Hippocampal formation (tissue), 2 donors: ENCODE measurements at regions not wholly inside any gene's neighbourhood (a gene's known extent, or its start where the extent isn't known, plus 50 kb on each side); places are given as distances from the start of the nearest gene placed in this dataset.

ENCODE experiments used
- DNase-seq, 2 donors: peaks; one replicate each; lab custom pipeline; 2025; lab: John Stamatoyannopoulos, UW

DNA sequence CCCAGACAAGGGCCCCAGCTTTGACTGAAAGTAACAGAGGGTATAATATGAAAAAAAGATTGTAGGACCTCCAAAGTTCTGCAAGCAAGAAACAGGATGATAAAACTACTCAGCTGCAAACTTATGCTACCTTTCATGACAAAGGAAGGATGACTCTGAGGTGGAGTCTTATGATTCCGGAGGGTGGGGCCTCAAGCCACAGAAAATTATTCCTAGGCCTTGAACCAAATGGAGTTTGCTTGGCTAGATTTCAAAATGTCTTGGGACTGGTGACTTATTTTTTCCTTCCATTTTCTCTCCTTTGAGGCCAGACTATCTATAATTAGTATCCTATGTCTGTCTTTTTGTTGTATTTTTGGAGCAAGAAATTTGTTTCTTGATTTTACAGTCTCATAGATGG lies 336.4 kb downstream of the LRIG3 start:
- DNase-seq: no peak

DNA sequence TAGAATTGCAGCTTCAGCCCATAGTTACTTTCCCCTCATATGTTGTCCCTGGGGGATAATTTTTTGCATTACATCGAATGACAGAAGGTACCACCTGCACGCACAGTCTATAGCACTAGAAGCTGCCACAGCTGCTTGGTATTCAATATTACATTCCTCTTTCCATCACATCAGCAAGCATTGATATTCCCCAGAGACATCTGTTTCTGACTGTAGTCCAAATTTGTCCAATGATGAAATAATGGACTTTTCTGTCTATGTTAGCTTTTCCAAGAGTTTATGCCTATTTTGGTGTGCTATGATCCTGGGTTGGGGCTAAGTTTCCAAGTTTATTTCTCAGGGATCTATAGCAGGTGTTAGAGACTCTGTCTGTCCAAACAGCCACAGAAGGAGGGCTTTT lies 335.4 kb downstream of the LRIG3 start:
- no peak for DNase-seq

DNA sequence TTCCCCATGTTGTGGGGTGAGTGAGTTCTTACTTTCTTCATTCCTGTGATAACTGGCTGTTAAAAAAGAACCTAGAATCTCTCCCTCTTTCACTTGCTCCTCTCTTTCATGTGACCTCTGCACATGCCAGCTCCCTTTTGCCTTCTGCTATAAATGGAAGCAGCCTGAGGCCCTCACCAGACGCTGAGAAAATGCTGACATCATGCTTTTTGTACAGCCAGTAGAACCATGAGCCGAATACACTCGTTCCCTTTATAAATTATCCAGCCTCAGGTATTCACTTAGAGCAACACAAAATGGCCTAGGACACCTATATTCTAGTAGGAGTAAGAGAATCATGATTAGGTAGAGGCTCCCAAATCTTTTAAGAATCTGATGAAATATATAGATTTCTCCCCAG lies 333.5 kb downstream of the LRIG3 start:
- no peak for DNase-seq

DNA sequence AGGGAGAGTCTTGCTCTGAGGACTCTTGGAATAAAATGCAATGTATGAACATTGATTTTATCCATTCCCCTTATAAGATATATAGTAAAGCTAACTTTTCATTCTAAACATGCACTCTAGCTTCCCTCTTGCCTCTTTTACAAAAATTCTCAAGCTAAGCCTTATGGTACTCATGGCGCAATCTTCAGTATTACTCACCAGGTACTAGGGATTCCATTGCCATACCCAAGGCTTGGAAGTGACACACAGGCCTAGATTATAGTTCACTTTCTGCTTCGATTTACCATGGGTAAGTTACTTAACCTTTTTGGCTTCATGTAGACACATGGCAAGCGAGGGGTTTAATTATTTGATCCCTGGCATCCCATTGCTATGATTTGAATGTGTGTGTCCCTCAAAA lies 331.5 kb downstream of the LRIG3 start:
- DNase-seq: no peak

DNA sequence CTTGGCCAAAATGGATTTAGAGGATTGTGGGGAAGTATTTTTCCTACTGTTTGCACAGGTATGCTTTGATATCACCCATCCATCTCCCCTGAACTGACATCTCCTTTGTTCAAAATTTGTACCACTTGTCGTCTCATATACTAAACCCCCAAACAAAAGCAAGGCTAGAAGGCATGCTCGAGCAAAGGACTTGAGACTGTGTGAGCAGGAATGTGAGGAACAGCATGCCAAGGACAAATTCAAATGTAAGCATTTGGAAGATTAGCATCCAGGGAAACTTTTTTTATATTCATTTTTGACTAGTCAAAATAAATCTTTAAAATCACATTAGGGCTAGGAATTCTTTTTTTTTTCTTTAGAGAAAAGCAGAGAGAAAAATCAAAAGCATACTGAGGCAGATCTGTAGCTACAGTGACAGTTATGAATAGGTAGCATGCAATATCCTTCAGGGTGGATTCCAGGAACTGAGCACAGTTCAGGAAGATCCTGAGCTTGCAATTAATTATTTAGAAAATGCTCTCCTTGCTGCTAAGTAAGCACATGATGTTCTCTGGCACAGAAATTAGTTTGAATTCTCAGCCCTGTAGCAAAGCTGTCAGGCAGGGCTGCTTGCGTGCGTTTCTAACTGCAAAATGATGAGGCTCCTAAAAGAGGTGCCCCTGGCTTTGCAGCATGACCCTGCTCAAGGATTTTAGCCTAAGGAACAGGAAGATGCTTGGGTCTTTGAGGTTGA lies 327.7 kb downstream of the LRIG3 start:
- DNase-seq: no peak

DNA sequence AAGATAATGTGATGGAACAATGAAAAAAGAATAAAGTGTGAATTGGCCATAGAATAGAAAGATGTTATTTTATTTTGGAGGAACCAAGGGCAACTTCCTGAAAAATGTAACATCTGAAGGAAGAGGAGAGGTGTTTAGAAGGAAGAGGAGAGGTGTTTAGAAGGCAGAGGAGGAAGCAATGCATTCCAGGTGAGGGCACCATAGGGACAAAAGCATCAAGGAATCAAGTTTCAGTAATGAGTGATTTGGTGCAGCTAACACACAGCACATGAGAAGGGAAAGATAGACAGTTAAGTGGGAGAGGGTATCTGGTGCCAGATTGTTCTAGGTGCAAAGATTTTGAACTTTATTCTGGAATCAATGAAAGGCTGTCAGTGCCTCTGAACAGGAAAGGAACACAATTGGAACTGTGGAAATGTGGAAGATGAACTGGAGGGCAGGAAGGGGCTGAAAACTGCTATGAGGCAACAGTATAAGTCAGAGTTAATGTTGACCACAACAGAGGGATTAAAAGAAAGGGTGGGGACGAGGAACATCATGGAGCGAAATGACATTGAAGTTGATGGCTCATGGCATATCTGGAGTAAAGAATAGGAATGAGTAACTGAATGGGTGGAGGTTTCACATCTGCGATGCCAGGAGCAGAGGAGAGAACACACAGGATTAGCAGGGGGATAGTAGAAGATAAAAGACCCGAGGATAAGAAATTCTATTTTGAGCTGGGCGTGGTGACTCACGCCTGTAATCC lies 326.6 kb downstream of the LRIG3 start:
- no peak for DNase-seq

DNA sequence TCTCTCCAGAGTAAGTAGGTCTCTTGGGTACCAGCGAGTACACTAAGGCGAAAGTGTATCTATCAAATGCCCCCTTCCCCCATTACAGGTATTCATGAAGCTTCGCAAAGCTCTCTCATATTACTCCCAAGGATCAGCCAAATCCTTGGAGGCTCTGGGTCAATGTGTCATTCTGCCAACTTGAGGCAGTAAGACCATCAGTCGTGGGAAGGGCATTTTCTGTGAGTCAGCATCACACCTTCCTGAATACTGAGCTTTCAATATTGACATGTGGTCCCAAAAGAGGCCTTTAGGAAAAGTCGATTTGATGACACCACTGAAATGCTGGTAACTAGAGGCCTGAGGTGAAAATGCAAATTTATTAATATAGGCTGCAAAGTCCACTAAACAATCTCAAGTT lies 323.9 kb downstream of the LRIG3 start:
- no peak for DNase-seq

DNA sequence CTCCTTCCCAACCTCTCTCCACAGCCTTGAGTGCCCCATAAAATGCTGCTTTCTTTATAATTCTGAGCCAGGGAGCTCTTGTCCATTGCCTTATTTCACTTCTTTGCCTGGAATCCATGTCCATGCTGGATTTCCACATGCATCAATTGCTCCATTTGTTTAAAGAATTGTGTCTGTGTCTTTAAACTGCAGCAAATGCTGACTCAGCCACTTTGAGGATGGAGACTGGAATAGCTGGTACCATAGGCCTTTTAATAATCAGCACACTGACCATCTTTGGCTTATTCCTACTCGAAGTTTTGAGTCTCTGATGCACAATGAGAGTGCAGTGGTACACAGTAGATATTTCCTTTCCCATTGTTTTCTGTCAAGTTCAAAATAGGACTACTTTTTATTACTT lies 318.8 kb downstream of the LRIG3 start:
- no peak for DNase-seq

DNA sequence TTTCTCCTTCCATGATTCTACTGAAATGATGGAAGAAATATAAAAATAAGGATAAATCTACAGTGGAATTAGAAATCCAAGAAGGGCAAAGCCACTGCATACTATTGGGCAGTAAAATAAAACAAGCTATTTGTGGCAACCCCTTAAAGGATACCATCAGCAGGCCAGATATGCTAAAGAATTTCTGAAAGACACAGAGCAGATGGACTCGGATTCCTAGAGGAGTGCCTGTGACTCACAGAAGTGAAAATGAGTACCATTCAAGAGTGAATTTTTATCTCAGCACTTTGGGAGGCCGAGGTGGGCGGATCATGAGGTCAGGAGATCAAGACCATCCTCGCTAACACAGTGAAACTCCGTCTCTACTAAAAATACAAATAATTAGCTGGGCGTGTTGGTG lies 318.1 kb downstream of the LRIG3 start:
- no peak for DNase-seq

DNA sequence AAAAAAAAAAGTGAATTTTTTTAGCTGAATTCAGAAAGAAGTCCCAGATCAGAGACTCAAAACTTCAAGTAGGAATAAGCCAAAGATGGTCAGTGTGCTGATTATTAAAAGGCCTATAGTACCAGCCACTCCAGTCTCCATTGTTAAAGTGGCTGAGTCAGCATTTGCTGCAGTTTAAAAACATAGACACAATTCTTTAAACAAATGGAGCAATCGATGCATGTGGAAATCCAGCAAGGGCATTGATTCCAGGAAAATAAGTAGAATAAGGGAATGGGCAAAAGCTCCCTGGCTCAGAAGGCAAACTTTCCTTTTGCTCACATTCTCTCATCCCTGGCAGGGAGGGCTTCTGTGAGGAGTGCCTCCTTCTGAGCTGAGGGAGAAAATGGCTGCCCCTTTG lies 317.6 kb downstream of the LRIG3 start:
- DNase-seq: no peak

DNA sequence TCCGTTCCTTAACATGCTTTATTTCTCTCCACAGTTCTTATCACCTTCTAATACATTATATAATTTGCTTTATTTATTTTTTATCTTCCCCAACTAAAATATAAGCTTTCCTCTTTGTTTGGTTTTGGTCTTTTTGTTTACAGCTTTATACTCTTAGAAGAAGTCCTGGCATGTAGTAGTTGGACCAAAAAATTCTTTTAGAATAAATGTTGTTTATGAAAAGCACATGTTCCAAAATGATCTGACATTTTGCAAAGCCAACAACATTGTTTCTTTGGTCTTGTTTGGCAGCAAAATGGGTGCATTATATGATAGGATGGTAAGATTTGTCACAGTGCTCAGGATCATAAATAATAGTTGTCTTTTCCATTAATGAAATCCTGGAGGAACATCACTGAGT lies 312.5 kb downstream of the LRIG3 start:
- DNase-seq: no peak

DNA sequence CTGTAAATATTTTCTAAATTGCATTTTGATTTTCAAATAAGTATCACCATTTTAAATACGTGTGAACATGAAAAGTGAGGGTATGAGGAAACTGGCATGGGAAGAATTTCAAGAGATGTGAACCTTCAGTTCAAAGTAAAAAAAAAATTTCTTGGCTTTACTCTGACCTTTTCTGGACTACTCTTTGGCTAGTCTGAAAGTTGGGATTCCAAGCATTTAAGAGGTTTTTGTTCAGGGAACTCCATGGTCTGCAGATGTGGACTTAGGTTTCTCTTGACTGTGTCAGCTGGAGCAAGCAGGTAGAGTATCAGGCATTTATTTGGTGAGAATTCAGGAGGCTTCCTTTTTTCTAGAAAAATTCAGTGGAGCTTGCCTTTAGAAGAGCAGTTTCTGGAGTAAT lies 311.6 kb downstream of the LRIG3 start:
- DNase-seq: no peak

DNA sequence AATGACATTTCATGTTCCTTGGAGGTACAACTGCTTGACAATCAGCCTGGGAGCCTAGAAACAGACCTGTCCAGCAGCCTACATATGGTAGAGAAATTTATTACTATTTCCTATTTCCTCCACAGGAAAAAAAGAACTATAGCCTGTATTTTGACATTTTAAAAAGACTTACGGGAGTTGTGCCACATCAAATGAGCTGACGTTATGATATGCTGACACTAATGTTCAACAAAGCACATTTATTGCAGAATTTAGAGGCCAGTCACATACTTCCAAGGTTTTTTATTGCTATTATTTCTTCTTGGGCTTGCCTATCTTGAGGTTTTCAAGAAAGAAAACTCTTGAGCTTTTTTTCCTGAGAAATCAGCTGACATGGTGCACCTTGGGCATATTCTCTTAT lies 305.3 kb downstream of the LRIG3 start:
- no peak for DNase-seq

DNA sequence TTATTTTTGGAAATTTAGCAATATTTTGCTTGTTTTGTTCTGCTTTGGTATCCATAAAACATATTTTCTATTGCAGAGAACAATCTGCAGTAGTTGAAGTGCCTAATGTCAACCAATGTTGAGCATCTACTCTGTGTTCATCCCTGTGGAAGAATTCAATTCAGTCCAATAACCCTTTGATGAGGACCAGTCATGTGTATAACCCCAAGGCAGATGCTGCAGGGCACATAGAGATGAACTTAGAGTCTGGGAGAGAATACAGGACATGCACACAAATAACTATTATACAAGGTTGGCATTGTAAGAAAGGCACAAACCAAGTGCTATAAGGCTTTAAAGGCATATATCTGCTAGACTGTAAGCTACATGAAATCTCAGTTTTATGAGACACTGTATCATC lies 304.7 kb downstream of the LRIG3 start:
- DNase-seq: no peak

DNA sequence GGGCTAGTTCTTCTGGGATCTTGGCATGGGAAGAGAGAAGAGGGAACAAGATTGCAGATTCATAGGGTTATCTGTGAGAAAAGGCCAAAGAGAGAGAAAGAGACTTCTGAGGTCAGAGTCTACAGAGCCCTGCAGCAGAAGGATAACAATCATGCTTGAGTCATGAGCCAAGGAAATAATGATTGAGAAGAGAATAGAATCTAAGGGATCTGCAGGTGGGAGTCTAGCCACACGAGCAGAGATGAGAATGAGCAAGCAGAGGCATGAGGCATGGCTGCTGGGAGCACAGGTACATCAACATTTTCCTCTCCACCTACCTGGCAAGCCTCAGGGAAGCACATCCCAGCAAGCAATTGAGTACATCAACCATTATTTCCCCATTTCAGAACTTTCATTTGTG lies 303.7 kb downstream of the LRIG3 start:
- DNase-seq: no peak

DNA sequence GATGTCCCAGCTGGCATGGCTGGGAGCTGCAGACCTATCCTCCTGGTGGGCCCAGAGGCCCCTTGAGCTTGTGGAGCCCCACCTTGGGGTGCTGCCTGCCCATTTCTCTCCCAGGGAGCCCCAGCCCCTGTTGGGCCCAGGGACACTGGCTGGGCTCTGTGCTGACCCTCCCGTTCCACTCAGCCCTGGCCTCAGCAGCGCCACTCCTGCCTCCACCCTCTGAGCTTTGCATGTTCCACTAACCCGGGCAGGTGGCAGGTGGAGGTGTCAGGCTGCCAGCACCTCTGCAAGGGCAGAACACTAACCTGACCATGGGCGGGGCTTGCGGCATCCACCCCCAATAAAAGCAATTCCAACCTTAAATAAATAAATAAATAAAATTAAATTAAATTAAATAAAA lies 299.2 kb downstream of the LRIG3 start:
- no peak for DNase-seq

DNA sequence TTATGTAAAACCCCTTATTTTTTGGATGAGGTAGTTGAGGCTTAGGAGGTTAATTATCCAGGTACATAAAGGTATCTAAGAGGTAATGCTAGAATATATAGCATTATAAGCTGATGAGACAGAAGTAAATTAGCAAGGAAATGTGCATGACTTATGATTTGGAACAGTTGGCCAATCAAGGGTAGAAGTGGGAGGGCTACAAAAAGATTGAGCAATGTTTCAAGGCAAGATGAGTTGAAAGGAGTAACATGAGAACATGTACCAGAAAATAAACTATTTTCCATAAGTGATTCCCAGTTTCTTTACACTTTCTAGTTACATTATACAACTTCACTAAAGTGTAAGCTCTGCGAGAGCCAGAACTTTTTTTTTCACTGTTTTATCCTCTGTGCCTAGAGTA lies 290.9 kb downstream of the LRIG3 start:
- no peak for DNase-seq

DNA sequence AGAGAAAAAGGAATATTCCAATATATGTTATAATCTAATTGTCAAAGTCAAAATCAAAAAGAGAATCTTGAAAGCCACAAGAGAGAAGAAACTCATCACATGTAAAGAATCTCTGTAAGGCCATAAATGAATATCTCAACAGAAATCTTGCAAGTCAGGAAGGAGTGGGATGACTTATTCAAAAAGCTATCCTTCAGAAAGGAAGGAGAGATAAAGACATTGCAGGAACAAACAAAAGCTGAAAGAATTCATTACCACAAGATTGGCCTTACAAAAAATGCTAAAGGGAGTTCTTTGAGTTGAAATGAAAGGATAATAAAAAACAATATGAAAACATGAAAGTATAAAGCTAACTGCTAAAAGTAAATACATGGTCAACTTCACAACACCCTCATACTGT lies 286.8 kb downstream of the LRIG3 start:
- DNase-seq: no peak

DNA sequence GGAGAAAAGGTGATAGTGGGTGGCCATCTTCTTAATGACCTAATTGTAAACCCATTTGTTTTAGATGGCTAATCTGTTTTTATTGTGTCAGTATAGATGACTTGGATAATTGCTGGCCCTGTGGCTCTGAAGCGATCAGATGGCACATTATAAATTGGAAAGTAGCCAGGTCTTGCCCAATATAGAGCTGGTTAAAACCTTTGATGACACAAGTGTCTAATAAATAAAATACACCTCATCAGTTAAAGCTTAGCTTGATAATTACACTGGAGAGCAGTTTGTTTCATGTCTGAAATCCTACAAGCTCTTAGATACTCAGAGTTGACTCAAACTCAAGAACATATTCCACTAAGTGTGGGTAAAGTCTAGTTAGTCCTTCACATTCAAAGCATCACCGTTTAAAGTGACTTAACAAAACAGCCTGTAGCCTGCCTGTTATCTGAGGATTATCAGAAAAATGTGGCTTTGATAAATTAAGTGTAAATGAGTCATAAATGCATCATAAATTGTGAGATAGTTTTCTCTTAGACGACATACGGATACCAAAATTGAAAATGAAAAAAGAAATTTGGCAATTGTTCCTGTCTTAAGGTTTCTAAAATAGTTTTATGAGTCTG lies 280.9 kb downstream of the LRIG3 start:
- DNase-seq: no peak

DNA sequence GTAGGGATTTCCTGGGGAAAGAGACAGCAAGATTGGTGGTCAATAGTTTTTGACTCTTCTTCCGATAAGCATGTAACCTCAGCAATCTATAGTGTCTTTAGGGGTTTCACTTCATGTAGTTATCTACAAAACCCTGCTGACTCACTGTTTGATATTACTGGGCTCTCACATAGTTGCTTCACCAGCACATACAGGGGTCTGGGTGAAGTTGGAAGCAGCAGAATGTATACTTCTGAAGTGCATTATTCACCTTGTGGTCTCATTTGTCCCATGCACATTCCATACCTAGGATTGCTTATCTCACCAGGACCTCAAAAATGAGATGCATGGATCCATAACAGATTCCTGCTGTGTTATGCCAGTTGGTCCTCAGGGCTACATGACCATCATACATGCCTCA lies 280.0 kb downstream of the LRIG3 start:
- DNase-seq: no peak

DNA sequence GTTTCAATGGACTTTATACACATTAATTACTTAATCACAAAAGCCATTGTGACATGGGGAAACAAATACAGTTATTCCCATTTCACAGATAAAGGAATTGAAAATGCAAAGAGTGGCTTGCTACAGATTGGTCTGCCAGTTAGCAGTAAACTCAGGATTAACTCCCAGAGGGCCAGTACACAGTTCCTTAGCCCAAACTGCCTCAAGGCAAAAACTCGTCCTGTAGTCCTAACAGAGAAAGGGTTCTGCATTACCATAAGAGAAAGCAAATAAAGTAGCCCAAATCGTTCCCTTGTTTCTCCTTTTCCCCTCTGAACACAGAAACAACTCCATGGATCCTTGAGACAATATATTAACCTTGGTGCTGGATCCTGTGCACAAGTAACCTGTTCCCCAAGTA lies 274.4 kb downstream of the LRIG3 start:
- DNase-seq: no peak

DNA sequence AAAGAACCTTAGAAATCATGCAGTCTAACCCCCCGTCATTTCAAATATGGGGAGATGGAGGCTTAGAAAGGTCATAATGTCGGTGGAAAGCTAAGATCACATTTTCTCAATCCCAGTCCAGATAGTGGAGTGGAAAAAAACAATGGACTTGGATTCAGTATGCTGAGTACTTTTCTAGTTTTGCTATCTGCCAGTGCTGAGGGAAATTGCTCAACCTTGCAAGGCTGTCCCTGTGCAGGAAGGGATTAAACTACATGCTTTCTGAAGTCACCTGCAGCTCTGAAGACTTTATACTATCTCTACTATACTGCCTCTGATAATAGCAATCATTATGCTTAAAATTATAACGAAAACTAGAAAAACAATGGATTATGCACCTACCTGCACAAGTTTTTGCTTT lies 272.8 kb downstream of the LRIG3 start:
- no peak for DNase-seq

DNA sequence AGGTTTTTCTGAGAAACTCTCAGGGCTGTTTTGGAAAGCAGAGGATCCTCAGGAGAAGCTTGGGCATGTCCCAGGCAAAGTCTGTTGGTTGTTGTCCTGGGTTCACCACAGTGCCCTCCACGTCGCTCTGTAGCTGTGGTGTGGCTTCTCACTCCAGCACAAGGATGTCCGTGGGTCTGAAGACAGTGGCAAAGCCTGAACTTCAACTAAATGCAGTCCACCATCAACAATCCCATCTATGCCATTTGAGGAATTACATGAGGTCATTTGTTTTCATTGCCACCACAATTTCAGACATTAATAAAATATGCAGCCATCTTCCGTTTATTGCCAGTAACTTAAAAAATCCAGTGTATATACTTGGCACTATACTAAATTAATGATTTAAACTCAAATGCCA lies 272.1 kb downstream of the LRIG3 start:
- no peak for DNase-seq
